Colonic mucosa (tissue), 4 donors: ENCODE measurements at regions not wholly inside any gene's neighbourhood (a gene's known extent, or its start where the extent isn't known, plus 50 kb on each side); places are given as distances from the start of the nearest gene placed in this dataset.

Experiments
- DNase-seq: peaks from one replicate; pipeline ENCODE4 v3.0.0-alpha.2; 2020
- H3K27ac ChIP-seq: fragments of 200-600 bp; one replicate; pipeline ENCODE4 v1.8.0; 2021
- H3K27me3 ChIP-seq: fragments of 200-600 bp; one replicate; pipeline ENCODE4 v1.8.0; 2021
- H3K36me3 ChIP-seq: fragments of 200-600 bp; one replicate; pipeline ENCODE4 v1.8.0; 2021
- H3K4me1 ChIP-seq: fragments of 200-600 bp; one replicate; pipeline ENCODE4 v1.8.0; 2021; ENCODE audit warnings: mild to moderate bottlenecking
- H3K4me3 ChIP-seq: fragments of 200-600 bp; one replicate; pipeline ENCODE4 v1.8.0; 2021
- H3K9ac ChIP-seq, 2 donors: one replicate each; pipeline ENCODE4 v1.7.0; 2013; ENCODE audit warnings: control low read depth in 2 of 2, low read depth in 2 of 2, low read length in 2 of 2
- H3K9me3 ChIP-seq: fragments of 200-600 bp; one replicate; pipeline ENCODE4 v1.8.0; 2021
- intact Hi-C: fragments of 100-400 bp; cut with DNase I; formaldehyde crosslinking; loops from one replicate; pipeline ENCODE4 v1.14.1; 2022
- TF ChIP-seq, protein P1 (sequence below): fragments of 200-600 bp; IDR thresholded peaks from one replicate; pipeline ENCODE4 v1.8.0; 2022; ENCODE audit warnings: antibody characterized with exemption, mild to moderate bottlenecking
- donor health status: healthy.
- donor health status: DM: no; HTN: no; CAD: no.
- donor health status: DM: no; HTN: no; CAD: no.

DNA sequence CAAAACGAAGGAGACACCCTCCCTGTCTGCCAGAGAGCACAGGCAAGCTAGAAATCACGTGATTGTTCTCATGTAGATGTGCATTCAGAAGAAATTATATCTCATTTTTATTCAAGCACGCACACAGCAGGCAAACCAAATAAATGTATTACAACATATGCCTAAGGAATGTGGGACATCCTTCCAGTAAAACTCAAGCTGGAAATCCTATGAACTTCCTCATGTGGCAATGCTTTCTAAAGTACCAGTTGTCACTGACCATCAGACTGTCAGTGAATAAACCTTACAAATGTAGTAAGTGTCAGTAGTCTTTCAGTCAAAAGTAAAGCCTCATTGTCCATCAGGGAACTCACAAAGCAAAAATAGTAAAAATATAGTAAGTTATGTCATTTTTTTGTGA is 350.1 kb upstream of the POM121L12 start:
- TF ChIP-seq, protein P1, sequence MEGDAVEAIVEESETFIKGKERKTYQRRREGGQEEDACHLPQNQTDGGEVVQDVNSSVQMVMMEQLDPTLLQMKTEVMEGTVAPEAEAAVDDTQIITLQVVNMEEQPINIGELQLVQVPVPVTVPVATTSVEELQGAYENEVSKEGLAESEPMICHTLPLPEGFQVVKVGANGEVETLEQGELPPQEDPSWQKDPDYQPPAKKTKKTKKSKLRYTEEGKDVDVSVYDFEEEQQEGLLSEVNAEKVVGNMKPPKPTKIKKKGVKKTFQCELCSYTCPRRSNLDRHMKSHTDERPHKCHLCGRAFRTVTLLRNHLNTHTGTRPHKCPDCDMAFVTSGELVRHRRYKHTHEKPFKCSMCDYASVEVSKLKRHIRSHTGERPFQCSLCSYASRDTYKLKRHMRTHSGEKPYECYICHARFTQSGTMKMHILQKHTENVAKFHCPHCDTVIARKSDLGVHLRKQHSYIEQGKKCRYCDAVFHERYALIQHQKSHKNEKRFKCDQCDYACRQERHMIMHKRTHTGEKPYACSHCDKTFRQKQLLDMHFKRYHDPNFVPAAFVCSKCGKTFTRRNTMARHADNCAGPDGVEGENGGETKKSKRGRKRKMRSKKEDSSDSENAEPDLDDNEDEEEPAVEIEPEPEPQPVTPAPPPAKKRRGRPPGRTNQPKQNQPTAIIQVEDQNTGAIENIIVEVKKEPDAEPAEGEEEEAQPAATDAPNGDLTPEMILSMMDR = no peak
- Histone ChIP-seq H3K36me3 (no peaks in the 10 kb centered on the region), H3K27me3 (no peaks in the 10 kb centered on the region), H3K9me3 (no peaks in the 10 kb centered on the region), H3K27ac (no peak overlapping the region), H3K4me1 (no peaks in the 10 kb centered on the region), H3K9ac (no peak overlapping the region), H3K4me3 (no peak overlapping the region)
- DNase-seq = no peak
- intact Hi-C loops = no loop called here

DNA sequence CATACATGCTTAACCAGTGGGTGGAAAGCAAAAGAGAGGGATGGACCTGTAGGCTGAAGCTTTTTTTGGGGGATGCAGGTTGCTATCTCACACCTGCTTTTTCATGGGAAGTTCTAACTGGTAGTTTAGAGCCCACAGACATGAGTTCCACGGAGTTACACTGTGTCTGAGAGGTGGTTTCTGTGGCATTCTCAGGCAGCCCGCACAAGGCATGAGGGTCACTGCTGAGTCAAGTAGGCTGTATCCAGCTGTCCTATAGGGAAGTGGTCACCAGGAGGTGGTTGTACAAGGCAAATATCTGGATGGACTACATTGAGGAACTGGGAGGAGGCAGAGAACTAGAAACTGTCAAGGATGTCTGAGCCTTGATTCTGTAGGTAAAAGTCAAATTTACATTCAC is 351.0 kb upstream of the POM121L12 start:
- TF ChIP-seq, protein P1 = no peak
- DNase-seq = no peak
- Histone ChIP-seq H3K4me3 (no peak overlapping the region), H3K4me1 (no peaks in the 10 kb centered on the region), H3K9me3 (no peaks in the 10 kb centered on the region), H3K27me3 (no peaks in the 10 kb centered on the region), H3K36me3 (no peaks in the 10 kb centered on the region), H3K27ac (no peak overlapping the region), H3K9ac (no peak overlapping the region)
- intact Hi-C loops = no loop called here

DNA sequence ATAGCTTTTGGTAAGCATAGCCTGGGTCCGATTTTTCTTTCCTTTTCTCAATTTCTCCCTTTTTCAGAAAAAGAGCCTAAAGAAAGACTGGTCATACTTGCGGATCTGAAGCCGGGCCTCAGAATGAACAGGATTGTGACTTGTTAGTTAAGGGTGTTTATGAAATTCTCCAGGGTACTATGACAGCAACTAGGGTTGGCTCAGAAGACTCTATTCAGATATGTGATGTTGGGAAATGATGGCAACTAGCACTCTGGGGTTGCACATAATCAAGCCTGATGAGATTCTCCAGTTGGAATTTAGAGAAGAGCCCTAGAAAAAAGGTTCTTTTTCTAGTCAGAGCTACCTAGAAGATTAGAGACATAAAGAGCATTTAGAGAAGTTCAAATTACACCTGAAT is 352.4 kb upstream of the POM121L12 start:
- no peak for DNase-seq
- Histone ChIP-seq H3K9ac (no peak overlapping the region), H3K36me3 (no peaks in the 10 kb centered on the region), H3K9me3 (no peaks in the 10 kb centered on the region), H3K4me1 (no peaks in the 10 kb centered on the region), H3K4me3 (no peak overlapping the region), H3K27me3 (no peaks in the 10 kb centered on the region), H3K27ac (no peak overlapping the region)
- TF ChIP-seq, protein P1 = no peak
- intact Hi-C loops = no loop called here

DNA sequence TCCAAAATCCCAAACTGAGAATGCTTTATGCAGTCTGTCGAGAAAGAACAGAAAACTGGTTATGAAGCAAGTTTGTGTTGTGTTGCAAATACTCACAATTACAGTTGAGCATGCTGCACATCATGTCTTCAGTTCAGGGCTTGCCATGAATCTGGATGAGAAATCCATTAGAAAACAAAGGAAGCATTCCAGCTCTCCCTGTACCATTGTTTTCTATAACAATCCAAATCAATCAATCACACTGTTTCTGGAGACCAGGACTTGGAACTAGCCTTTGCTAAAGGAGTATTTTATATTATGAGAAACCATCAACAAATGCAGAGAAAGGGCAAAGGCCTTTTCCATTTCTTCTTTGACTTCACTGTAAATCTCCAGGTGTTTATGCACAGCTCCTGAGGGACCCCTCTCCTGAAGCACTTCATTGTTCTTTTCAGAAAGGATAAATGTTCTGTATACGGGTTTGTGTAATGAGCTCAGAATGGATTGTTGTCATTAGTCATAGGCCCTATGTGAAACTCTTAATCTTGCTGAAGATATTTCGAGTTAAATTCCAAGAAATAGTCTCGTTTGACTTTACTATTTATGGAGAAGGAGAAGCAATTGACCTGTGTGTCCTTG is 364.7 kb upstream of the POM121L12 start:
- H3K27me3 ChIP-seq = no peaks in the 10 kb centered on the region
- H3K36me3 ChIP-seq = no peaks in the 10 kb centered on the region
- no peak for DNase-seq
- TF ChIP-seq, protein P1 = no peak
- no peak overlapping the region for H3K9ac ChIP-seq
- no peak overlapping the region for H3K27ac ChIP-seq
- H3K9me3 ChIP-seq = no peaks in the 10 kb centered on the region
- H3K4me3 ChIP-seq = no peak overlapping the region
- no peaks in the 10 kb centered on the region for H3K4me1 ChIP-seq
- intact Hi-C loops = no loop called here

DNA sequence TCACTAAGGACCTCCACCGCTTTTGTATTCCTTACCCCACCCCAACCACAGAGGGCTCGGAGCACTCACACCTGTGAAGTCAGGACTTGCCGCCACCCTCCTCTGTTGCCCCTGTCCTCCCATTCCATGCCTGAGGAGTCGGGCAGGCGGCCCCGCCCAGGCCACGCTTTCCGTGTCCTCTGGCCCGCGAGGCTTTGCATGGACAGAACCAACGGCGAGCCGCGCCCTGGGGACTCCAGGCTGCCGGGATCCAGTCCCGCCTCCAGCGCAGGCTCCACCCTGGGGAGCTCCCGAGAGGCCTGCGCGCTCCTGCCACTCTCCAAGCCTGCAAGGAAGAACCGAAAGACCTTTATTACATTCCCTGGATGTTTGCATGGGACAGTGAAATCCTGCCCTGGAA is 366.4 kb upstream of the POM121L12 start:
- Histone ChIP-seq H3K9me3 (no peaks in the 10 kb centered on the region), H3K27ac (no peak overlapping the region), H3K4me3 (no peak overlapping the region), H3K27me3 (no peaks in the 10 kb centered on the region), H3K4me1 (no peaks in the 10 kb centered on the region), H3K36me3 (no peaks in the 10 kb centered on the region), H3K9ac (no peak overlapping the region)
- intact Hi-C loops = no loop called here
- no peak for DNase-seq
- TF ChIP-seq, protein P1 = no peak
